A673 (cell line): ENCODE measurements at regions not wholly inside any gene's neighbourhood (a gene's known extent, or its start where the extent isn't known, plus 50 kb on each side); places are given as distances from the start of the nearest gene placed in this dataset.

Source experiments
- EZH2 ChIP-seq: fragments of 200-600 bp; sonication (generic); IDR thresholded peaks from 2 replicates; pipeline ENCODE4 v1.6.1; 2017; ENCODE audit warnings: borderline replicate concordance, low read depth, mild to moderate bottlenecking, mixed read lengths, antibody characterized with exemption, low read length; ENCODE audit not compliant: poor library complexity, severe bottlenecking
- TF ChIP-seq, protein P1 (sequence below): fragments of 300-800, 200-600 bp; sonication (generic); conservative IDR thresholded peaks from 2 replicates; pipeline ENCODE4 v1.5.1; 2017; ENCODE audit warnings: low read depth, mild to moderate bottlenecking, antibody characterized with exemption, low read length, moderate library complexity, mixed read lengths

DNA sequence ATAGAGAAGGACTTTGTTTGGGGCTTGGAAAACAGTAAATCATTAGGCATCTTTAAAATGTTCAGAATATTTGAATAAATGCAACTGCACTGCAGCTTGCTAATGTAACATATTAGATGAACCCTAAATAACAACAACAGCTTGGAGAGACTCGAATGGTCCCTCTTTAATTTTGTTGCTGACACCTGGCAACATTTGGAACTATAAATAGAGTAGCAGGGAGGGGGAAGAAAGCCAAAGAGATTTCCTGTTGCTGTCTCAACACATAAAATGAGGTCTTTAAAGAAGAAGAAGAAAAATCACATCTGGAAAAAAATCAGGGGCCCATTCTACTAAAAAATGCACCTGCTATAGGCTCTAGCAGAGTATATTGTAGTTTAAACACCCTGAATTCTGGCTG, 49.9 kb upstream of the DPPA4 start:
- TF ChIP-seq, protein P1, sequence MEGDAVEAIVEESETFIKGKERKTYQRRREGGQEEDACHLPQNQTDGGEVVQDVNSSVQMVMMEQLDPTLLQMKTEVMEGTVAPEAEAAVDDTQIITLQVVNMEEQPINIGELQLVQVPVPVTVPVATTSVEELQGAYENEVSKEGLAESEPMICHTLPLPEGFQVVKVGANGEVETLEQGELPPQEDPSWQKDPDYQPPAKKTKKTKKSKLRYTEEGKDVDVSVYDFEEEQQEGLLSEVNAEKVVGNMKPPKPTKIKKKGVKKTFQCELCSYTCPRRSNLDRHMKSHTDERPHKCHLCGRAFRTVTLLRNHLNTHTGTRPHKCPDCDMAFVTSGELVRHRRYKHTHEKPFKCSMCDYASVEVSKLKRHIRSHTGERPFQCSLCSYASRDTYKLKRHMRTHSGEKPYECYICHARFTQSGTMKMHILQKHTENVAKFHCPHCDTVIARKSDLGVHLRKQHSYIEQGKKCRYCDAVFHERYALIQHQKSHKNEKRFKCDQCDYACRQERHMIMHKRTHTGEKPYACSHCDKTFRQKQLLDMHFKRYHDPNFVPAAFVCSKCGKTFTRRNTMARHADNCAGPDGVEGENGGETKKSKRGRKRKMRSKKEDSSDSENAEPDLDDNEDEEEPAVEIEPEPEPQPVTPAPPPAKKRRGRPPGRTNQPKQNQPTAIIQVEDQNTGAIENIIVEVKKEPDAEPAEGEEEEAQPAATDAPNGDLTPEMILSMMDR, result no peak
- TF ChIP-seq EZH2, result no peak
